WTC11 (cell line): ENCODE measurements at regions not wholly inside any gene's neighbourhood (a gene's known extent, or its start where the extent isn't known, plus 50 kb on each side); places are given as distances from the start of the nearest gene placed in this dataset.

Experiments
- ESRRA ChIP-seq: sonication (generic); formaldehyde crosslinking; IDR thresholded peaks from 2 replicates; pipeline ENCODE4 v1.8.1; 2022; ENCODE audit warnings: mild to moderate bottlenecking, missing genetic modification reagents, borderline replicate concordance
- FOXK1 ChIP-seq: sonication (generic); formaldehyde crosslinking; IDR thresholded peaks from 2 replicates; pipeline ENCODE4 v1.8.0; 2022; ENCODE audit warnings: mild to moderate bottlenecking, moderate library complexity, missing genetic modification reagents
- SMAD3 ChIP-seq: sonication (generic); formaldehyde crosslinking; IDR thresholded peaks from 2 replicates; pipeline ENCODE4 v1.8.0; 2022; ENCODE audit warnings: missing genetic modification reagents, mild to moderate bottlenecking, borderline replicate concordance
- TCF7 ChIP-seq: sonication (generic); formaldehyde crosslinking; IDR thresholded peaks from 2 replicates; pipeline ENCODE4 v1.8.0; 2022; ENCODE audit warnings: mild to moderate bottlenecking, low read depth, missing genetic modification reagents, moderate library complexity
- ZNF138 ChIP-seq: sonication (generic); formaldehyde crosslinking; conservative IDR thresholded peaks from 2 replicates; pipeline ENCODE4 v1.8.1; 2022; ENCODE audit warnings: mild to moderate bottlenecking, moderate library complexity, missing genetic modification reagents
- TF ChIP-seq, protein P1 (sequence below): sonication (generic); formaldehyde crosslinking; IDR thresholded peaks from 2 replicates; pipeline ENCODE4 v1.8.1; 2022; ENCODE audit warnings: mild to moderate bottlenecking, moderate library complexity, missing genetic modification reagents
- TF ChIP-seq, protein P2 (sequence below): fragments of 200-600 bp; IDR thresholded peaks from 2 replicates; pipeline ENCODE4 v1.8.0; 2022; ENCODE audit warnings: antibody characterized with exemption
- TF ChIP-seq, protein P3 (sequence below): fragments of 250-450 bp; sonication (Bioruptor Pico); IDR thresholded peaks from 2 replicates; pipeline ENCODE4 v1.9.0; 2021; ENCODE audit warnings: mild to moderate bottlenecking, borderline replicate concordance
- TF ChIP-seq, protein P4 (sequence below): sonication (generic); formaldehyde crosslinking; IDR thresholded peaks from 2 replicates; pipeline ENCODE4 v1.8.0; 2023; ENCODE audit warnings: mild to moderate bottlenecking, missing genetic modification reagents
- TF ChIP-seq, protein P5 (sequence below): sonication (generic); formaldehyde crosslinking; IDR thresholded peaks from 2 replicates; pipeline ENCODE4 v1.8.0; 2022; ENCODE audit warnings: mild to moderate bottlenecking, missing genetic modification reagents

DNA sequence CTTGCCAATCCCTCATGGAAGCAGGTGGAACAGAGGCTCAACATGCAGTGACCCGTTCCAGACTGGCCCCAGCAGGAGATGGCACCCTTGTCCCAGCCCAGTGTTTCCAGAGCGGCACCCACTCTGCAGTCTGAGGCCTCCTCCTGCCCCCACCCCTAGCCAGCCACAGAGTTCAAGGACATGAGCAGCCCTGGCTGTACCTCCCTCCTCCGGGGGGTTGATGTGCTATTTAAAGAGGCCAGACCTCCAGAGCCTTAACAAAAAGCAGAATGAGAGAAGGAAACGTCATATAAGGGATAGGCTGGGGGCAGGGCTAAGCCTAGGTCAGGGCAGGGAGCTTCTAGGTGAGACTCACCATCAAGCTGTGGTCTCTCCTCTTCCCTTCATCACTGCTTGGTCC, 115.7 kb upstream of the NANOS1 start:
- TF ChIP-seq, protein P1, sequence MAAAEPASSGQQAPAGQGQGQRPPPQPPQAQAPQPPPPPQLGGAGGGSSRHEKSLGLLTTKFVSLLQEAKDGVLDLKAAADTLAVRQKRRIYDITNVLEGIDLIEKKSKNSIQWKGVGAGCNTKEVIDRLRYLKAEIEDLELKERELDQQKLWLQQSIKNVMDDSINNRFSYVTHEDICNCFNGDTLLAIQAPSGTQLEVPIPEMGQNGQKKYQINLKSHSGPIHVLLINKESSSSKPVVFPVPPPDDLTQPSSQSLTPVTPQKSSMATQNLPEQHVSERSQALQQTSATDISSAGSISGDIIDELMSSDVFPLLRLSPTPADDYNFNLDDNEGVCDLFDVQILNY (CRISPR knock-in tag): no peak
- TF ChIP-seq ESRRA (no peak), TCF7 (CRISPR knock-in tag) (no peak), ZNF138 (no peak), FOXK1 (CRISPR knock-in tag) (no peak), SMAD3 (CRISPR knock-in tag) (no peak)
- TF ChIP-seq, protein P2, sequence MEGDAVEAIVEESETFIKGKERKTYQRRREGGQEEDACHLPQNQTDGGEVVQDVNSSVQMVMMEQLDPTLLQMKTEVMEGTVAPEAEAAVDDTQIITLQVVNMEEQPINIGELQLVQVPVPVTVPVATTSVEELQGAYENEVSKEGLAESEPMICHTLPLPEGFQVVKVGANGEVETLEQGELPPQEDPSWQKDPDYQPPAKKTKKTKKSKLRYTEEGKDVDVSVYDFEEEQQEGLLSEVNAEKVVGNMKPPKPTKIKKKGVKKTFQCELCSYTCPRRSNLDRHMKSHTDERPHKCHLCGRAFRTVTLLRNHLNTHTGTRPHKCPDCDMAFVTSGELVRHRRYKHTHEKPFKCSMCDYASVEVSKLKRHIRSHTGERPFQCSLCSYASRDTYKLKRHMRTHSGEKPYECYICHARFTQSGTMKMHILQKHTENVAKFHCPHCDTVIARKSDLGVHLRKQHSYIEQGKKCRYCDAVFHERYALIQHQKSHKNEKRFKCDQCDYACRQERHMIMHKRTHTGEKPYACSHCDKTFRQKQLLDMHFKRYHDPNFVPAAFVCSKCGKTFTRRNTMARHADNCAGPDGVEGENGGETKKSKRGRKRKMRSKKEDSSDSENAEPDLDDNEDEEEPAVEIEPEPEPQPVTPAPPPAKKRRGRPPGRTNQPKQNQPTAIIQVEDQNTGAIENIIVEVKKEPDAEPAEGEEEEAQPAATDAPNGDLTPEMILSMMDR: no peak
- TF ChIP-seq, protein P3, sequence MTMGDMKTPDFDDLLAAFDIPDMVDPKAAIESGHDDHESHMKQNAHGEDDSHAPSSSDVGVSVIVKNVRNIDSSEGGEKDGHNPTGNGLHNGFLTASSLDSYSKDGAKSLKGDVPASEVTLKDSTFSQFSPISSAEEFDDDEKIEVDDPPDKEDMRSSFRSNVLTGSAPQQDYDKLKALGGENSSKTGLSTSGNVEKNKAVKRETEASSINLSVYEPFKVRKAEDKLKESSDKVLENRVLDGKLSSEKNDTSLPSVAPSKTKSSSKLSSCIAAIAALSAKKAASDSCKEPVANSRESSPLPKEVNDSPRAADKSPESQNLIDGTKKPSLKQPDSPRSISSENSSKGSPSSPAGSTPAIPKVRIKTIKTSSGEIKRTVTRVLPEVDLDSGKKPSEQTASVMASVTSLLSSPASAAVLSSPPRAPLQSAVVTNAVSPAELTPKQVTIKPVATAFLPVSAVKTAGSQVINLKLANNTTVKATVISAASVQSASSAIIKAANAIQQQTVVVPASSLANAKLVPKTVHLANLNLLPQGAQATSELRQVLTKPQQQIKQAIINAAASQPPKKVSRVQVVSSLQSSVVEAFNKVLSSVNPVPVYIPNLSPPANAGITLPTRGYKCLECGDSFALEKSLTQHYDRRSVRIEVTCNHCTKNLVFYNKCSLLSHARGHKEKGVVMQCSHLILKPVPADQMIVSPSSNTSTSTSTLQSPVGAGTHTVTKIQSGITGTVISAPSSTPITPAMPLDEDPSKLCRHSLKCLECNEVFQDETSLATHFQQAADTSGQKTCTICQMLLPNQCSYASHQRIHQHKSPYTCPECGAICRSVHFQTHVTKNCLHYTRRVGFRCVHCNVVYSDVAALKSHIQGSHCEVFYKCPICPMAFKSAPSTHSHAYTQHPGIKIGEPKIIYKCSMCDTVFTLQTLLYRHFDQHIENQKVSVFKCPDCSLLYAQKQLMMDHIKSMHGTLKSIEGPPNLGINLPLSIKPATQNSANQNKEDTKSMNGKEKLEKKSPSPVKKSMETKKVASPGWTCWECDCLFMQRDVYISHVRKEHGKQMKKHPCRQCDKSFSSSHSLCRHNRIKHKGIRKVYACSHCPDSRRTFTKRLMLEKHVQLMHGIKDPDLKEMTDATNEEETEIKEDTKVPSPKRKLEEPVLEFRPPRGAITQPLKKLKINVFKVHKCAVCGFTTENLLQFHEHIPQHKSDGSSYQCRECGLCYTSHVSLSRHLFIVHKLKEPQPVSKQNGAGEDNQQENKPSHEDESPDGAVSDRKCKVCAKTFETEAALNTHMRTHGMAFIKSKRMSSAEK (CRISPR knock-in tag): no peak
- TF ChIP-seq, protein P4, sequence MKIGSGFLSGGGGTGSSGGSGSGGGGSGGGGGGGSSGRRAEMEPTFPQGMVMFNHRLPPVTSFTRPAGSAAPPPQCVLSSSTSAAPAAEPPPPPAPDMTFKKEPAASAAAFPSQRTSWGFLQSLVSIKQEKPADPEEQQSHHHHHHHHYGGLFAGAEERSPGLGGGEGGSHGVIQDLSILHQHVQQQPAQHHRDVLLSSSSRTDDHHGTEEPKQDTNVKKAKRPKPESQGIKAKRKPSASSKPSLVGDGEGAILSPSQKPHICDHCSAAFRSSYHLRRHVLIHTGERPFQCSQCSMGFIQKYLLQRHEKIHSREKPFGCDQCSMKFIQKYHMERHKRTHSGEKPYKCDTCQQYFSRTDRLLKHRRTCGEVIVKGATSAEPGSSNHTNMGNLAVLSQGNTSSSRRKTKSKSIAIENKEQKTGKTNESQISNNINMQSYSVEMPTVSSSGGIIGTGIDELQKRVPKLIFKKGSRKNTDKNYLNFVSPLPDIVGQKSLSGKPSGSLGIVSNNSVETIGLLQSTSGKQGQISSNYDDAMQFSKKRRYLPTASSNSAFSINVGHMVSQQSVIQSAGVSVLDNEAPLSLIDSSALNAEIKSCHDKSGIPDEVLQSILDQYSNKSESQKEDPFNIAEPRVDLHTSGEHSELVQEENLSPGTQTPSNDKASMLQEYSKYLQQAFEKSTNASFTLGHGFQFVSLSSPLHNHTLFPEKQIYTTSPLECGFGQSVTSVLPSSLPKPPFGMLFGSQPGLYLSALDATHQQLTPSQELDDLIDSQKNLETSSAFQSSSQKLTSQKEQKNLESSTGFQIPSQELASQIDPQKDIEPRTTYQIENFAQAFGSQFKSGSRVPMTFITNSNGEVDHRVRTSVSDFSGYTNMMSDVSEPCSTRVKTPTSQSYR (CRISPR knock-in tag): no peak
- TF ChIP-seq, protein P5, sequence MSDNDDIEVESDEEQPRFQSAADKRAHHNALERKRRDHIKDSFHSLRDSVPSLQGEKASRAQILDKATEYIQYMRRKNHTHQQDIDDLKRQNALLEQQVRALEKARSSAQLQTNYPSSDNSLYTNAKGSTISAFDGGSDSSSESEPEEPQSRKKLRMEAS (CRISPR knock-in tag): no peak
